Ectodermal cell (in vitro differentiated cells): ENCODE measurements at regions not wholly inside any gene's neighbourhood (a gene's known extent, or its start where the extent isn't known, plus 50 kb on each side); places are given as distances from the start of the nearest gene placed in this dataset.
"Not testable (repeated sequence)": the region's sequence is repeated elsewhere in the genome, so short reads cannot be mapped to it uniquely, and the experiment has no call there.

Experiments used
- H3K27ac ChIP-seq: 2 replicates; pipeline ENCODE4 v1.7.0; 2013; ENCODE audit warnings: mild to moderate bottlenecking, low read depth, low read length; ENCODE audit not compliant: insufficient read depth, poor library complexity, severe bottlenecking
- H3K27me3 ChIP-seq: 2 replicates; pipeline ENCODE4 v1.7.0; 2013; ENCODE audit warnings: mild to moderate bottlenecking, low read length; ENCODE audit not compliant: insufficient read depth, control insufficient read depth, poor library complexity, severe bottlenecking
- H3K36me3 ChIP-seq: one replicate; pipeline ENCODE4 v1.7.0; 2013; ENCODE audit warnings: low read length; ENCODE audit not compliant: control insufficient read depth, insufficient read depth
- H3K4me1 ChIP-seq: one replicate; pipeline ENCODE4 v1.7.0; 2013; ENCODE audit warnings: low read length; ENCODE audit not compliant: control insufficient read depth, insufficient read depth
- H3K4me3 ChIP-seq: 2 replicates; pipeline ENCODE4 v1.7.0; 2013; ENCODE audit warnings: low read depth, low read length, control low read depth; ENCODE audit not compliant: insufficient read depth
- H3K9me3 ChIP-seq: 2 replicates; pipeline ENCODE4 v1.7.0; 2013; ENCODE audit warnings: mild to moderate bottlenecking, low read length, moderate library complexity; ENCODE audit not compliant: control insufficient read depth
- WGBS, 2 experiments: methylation state at CpG; one replicate each; pipeline ENCODE4 v1.1.7; 2013; ENCODE audit warnings: missing lambda C conversion rate in 2 of 2; 5-methylcytosine and 5-hydroxymethylcytosine counted together

DNA sequence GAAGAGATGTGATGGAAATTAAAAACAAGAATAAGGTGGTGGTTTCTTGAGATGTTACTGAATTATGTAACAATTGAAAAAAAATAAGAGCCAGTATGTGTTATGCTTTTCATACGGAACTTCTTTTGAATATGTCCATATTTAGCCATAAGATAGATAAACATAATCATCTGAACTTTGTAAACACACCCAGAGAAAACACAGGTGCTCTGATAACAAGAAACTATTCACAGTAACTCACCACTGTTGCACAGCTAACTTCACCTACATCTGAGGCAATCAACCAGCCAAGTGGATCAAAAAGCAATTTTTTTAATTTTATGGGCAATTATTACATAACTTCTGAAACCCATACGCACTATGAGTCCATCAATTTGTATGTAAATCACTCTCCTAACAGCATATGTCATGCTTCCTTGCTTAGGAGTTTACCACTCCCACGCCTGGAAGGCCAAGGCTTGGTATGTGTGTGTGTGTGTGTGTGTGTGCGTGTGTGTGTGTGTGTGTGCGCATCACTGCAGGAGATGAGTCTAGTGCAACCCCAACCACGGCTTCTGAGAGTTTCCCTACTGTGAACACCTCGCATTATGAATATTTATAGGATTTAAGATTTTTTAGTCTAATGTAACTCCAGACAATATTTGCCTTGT is 443.4 kb downstream of the BCAT1 start:
- H3K9me3 ChIP-seq = no peaks in the 10 kb centered on the region
- no peaks in the 10 kb centered on the region for H3K36me3 ChIP-seq
- H3K27ac ChIP-seq = no peak overlapping the region
- no peaks in the 10 kb centered on the region for H3K27me3 ChIP-seq
- 87 to 88% methylated on average over 5 to 6 of the region's 7 CpGs for WGBS, 2 experiments
- no peak overlapping the region for H3K4me3 ChIP-seq
- peaks cover 7% of the 10 kb centered on the region for H3K4me1 ChIP-seq

- peaks cover 11% of the 10 kb centered on the region for H3K4me1 ChIP-seq
- H3K27ac ChIP-seq, H3K9me3 ChIP-seq, H3K27me3 ChIP-seq, H3K4me3 ChIP-seq, H3K36me3 ChIP-seq: not testable (repeated sequence)
- 83 to 87% methylated on average over 1 of the region's 1 CpG for WGBS, 2 experiments
Observed at GRCh38 chr12:24503477-24503876, 445.4 kb downstream of the BCAT1 start.

GRCh38 chr12:24500831-24501230 is 448.1 kb downstream of the BCAT1 start:
- no peak overlapping the region for H3K4me3 ChIP-seq
- H3K27ac ChIP-seq = no peak overlapping the region
- WGBS, 2 experiments = 86% methylated on average over 2 of the region's 2 CpGs
- no peaks in the 10 kb centered on the region for H3K27me3 ChIP-seq
- H3K4me1 ChIP-seq = peaks cover 11% of the 10 kb centered on the region
- H3K9me3 ChIP-seq = no peaks in the 10 kb centered on the region
- no peaks in the 10 kb centered on the region for H3K36me3 ChIP-seq

GRCh38 chr12:24500421-24500820 is 448.5 kb downstream of the BCAT1 start:
- H3K9me3 ChIP-seq = no peaks in the 10 kb centered on the region
- no peak overlapping the region for H3K4me3 ChIP-seq
- peaks cover 11% of the 10 kb centered on the region for H3K4me1 ChIP-seq
- WGBS, 2 experiments = 86 to 94% methylated on average over 3 to 4 of the region's 4 CpGs
- H3K36me3 ChIP-seq = no peaks in the 10 kb centered on the region
- H3K27me3 ChIP-seq = no peaks in the 10 kb centered on the region
- no peak overlapping the region for H3K27ac ChIP-seq

- Histone ChIP-seq H3K4me3 (no peak overlapping the region), H3K4me1 (peaks cover 11% of the 10 kb centered on the region), H3K9me3 (no peaks in the 10 kb centered on the region), H3K36me3 (no peaks in the 10 kb centered on the region), H3K27ac (no peak overlapping the region), H3K27me3 (no peaks in the 10 kb centered on the region)
- WGBS, 2 experiments = 95 to 98% methylated on average over 6 to 8 of the region's 8 CpGs
Observed at GRCh38 chr12:24499151-24500146, 449.5 kb downstream of the BCAT1 start.

GRCh38 chr12:24496755-24497154 is 452.1 kb downstream of the BCAT1 start:
- Histone ChIP-seq H3K27me3 (no peaks in the 10 kb centered on the region), H3K4me1 (peaks cover 11% of the 10 kb centered on the region), H3K27ac (no peak overlapping the region), H3K36me3 (no peaks in the 10 kb centered on the region), H3K9me3 (no peaks in the 10 kb centered on the region), H3K4me3 (no peak overlapping the region)
- 100% methylated on average over 1 of the region's 1 CpG for WGBS, 2 experiments

DNA sequence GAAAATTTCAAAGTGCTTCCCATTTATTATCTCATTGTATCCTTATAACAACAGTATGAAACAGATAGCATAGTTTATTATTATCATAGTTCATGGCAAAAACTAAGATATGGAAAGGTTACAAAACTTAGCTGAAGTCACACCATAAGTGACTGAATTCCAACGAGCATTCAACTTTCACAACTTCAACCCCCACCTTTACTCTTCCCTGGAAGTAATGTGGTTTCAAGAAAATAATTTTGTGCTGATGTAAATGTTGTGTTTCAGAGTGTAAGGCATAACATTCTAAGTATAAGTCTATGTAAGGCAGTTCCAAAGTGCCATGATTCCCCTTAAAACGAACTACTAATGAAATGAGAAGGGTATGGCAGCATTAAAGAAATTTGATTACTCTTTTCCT is 454.5 kb downstream of the BCAT1 start:
- Histone ChIP-seq H3K36me3 (no peaks in the 10 kb centered on the region), H3K27ac (no peak overlapping the region), H3K27me3 (no peaks in the 10 kb centered on the region), H3K4me1 (peaks cover 6% of the 10 kb centered on the region), H3K4me3 (no peak overlapping the region), H3K9me3 (no peaks in the 10 kb centered on the region)
- WGBS, 2 experiments = 100% methylated on average over 1 of the region's 2 CpGs; no CpG with 5 or more reads in 1 of the 2 experiments

GRCh38 chr12:24491968-24492367 is 456.9 kb downstream of the BCAT1 start:
- Histone ChIP-seq H3K36me3 (no peaks in the 10 kb centered on the region), H3K9me3 (no peaks in the 10 kb centered on the region), H3K27ac (no peak overlapping the region), H3K4me1 (peaks cover 6% of the 10 kb centered on the region), H3K27me3 (no peaks in the 10 kb centered on the region), H3K4me3 (no peak overlapping the region)
- WGBS, 2 experiments = 92 to 95% methylated on average over 2 of the region's 2 CpGs

- Histone ChIP-seq H3K36me3 (no peaks in the 10 kb centered on the region), H3K9me3 (no peaks in the 10 kb centered on the region), H3K27ac (no peak overlapping the region), H3K4me1 (peaks cover 6% of the 10 kb centered on the region), H3K27me3 (no peaks in the 10 kb centered on the region), H3K4me3 (no peak overlapping the region)
- WGBS, 2 experiments = 98 to 99% methylated on average over 3 of the region's 3 CpGs
Observed at GRCh38 chr12:24489939-24490338, 459.0 kb downstream of the BCAT1 start.

GRCh38 chr12:24488906-24489619 is 459.8 kb downstream of the BCAT1 start:
- Histone ChIP-seq H3K27ac (no peak overlapping the region), H3K36me3 (no peaks in the 10 kb centered on the region), H3K9me3 (no peaks in the 10 kb centered on the region), H3K4me3 (no peak overlapping the region), H3K4me1 (peaks cover 6% of the 10 kb centered on the region), H3K27me3 (no peaks in the 10 kb centered on the region)
- WGBS, 2 experiments = 92 to 95% methylated on average over 6 of the region's 6 CpGs
